DOHH2 (cell line): ENCODE measurements at regions not wholly inside any gene's neighbourhood (a gene's known extent, or its start where the extent isn't known, plus 50 kb on each side); places are given as distances from the start of the nearest gene placed in this dataset.

Experiments used
- CTCF ChIP-seq: fragments of 200-600 bp; sonication (generic); IDR thresholded peaks from one replicate; pipeline ENCODE4 v1.5.1; 2014; ENCODE audit warnings: antibody characterized with exemption, mild to moderate bottlenecking, low read depth, low read length; ENCODE audit not compliant: poor library complexity, severe bottlenecking
- EZH2phosphoT487 ChIP-seq: fragments of 200-600 bp; sonication (generic); IDR thresholded peaks from 2 replicates; pipeline ENCODE4 v1.6.1; 2017; ENCODE audit warnings: borderline replicate concordance, mild to moderate bottlenecking, antibody characterized with exemption, low read length, moderate library complexity, mixed read lengths

DNA sequence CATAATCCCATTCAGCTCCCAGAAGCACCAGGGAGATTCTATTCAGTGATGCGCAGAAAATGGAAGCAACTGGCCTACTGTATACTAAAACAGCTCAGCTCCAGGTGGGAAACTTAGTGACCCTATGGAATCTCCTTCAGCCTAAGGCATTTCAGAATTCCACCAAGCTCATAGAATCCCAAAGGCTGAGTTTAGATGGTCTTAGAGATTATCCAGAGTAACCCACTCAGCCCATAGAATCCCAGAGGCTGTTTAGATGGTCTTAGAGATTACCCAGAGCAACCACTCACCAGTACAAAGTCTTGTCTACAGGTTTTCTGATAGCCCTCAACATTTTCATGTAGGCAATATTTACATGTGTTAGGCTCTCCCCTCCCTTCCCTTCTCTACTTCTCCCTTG lies 232.0 kb upstream of the SLC14A2 start:
- no peak for TF ChIP-seq CTCF
- no peak for TF ChIP-seq EZH2phosphoT487
